Heart left ventricle (tissue), 16 donors: ENCODE measurements at regions not wholly inside any gene's neighbourhood (a gene's known extent, or its start where the extent isn't known, plus 50 kb on each side); places are given as distances from the start of the nearest gene placed in this dataset.
"Not testable (repeated sequence)": the region's sequence is repeated elsewhere in the genome, so short reads cannot be mapped to it uniquely, and the experiment has no call there.

Source experiments
- ATAC-seq, 4 donors: fragments of 200-7000 bp; cut with Tn5 transposase; one replicate each; pipeline ENCODE4 v1.9.1; 2020 to 2022; ENCODE audit warnings: moderate library complexity in 4 of 4, mild to moderate bottlenecking in 3 of 4, moderate number of reproducible peaks in 1 of 4
- DNase-seq, 5 donors: peaks; one replicate each; pipeline ENCODE4 v3.0.0-alpha.2; 2020
- H3K27ac ChIP-seq, 12 donors: fragments of 200-600 bp; sonication (generic) in 4 of 12; one replicate each; pipeline versions ENCODE4 v1.5.0 to v1.8.0; 2016 to 2022; ENCODE audit warnings: mild to moderate bottlenecking in 2 of 12
- H3K27me3 ChIP-seq, 9 donors: fragments of 200-600 bp; sonication (generic) in 2 of 9; one replicate each; pipeline versions ENCODE4 v1.5.1 to v1.8.0; 2016 to 2022; ENCODE audit warnings: mild to moderate bottlenecking in 3 of 9
- H3K36me3 ChIP-seq, 9 donors: fragments of 200-600 bp; sonication (generic) in 2 of 9; one replicate each; pipeline versions ENCODE4 v1.5.0 to v1.8.0; 2018 to 2022; ENCODE audit warnings: mild to moderate bottlenecking in 2 of 9
- H3K4me1 ChIP-seq, 12 donors: fragments of 200-600 bp; sonication (generic) in 4 of 12; one replicate each; pipeline versions ENCODE4 v1.5.0 to v1.8.0; 2016 to 2022; ENCODE audit warnings: mild to moderate bottlenecking in 3 of 12
- H3K4me3 ChIP-seq, 12 donors: fragments of 200-600 bp; sonication (generic) in 4 of 12; one replicate each; pipeline versions ENCODE4 v1.5.0 to v1.8.0; 2017 to 2022; ENCODE audit warnings: mild to moderate bottlenecking in 9 of 12, moderate library complexity in 4 of 12
- H3K9me3 ChIP-seq, 12 donors: fragments of 200-600 bp; sonication (generic) in 4 of 12; one replicate each; pipeline versions ENCODE4 v1.5.0 to v1.8.0; 2016 to 2022; ENCODE audit warnings: mild to moderate bottlenecking in 1 of 12
- CTCF ChIP-seq, 12 donors: fragments of 200-600 bp; sonication (generic) in 4 of 12; IDR thresholded peaks; one replicate each; pipeline versions ENCODE4 v1.5.0 to v1.8.0; 2018 to 2022; ENCODE audit warnings: antibody characterized with exemption in 12 of 12, mild to moderate bottlenecking in 5 of 12
- POLR2A ChIP-seq, 2 donors: fragments of 450-650 bp; IDR thresholded peaks; one replicate each; pipeline ENCODE4 v1.6.1; 2017; ENCODE audit warnings: antibody characterized with exemption in 2 of 2, mild to moderate bottlenecking in 2 of 2, moderate library complexity in 2 of 2
- WGBS, 4 donors: extraction: QIAGEN DNeasy Blood & Tissue Kit in 2 of 4; methylation state at CpG; one replicate each; pipeline versions ENCODE4 v1.1.5 to v1.1.7; 2013 to 2018; 5-methylcytosine and 5-hydroxymethylcytosine counted together
- intact Hi-C, 10 donors: fragments of 100-400 bp; cut with DNase I; formaldehyde crosslinking; loops; one replicate each; pipeline versions ENCODE4 v1.11.1 to v1.14.2; 2022
- donor health status: ischemic (EF 13 %, LVEDD 7.1; RV severe dilation, severe dysfunction).
- donor health status: healthy with polysubstance abuse.
- donor health status: DM: no; HTN: yes; CAD: no.
- donor health status: DM: no; HTN: no; CAD: no.
- donor health status: ischemic (EF 25% LVEDD 6.9; RV normal size, moderate dysfunction).
- donor health status: ischemic (EF 25% LVEDD 5.7; RV mildly dilated, moderate dysfunction).
- donor health status: healthy.
- donor health status: DM: yes; HTN: yes; CAD: no.
- donor health status: ischemic (EF 35%, LVEDD 5.7; RV mildly dilated, moderate dysfunction).
- donor health status: nonischemic (EF 11% LVEDD 7.7; RV severe dilation, severe dysfunction).
- donor health status: DM: yes; HTN: yes; CAD: no.
- donor health status: PGD.
- donor health status: ischemic (EF 29% LVEDD 5.4; RV normal size, mild dysfunction).
- donor health status: nonischemic (EF 23%, LVEDD 6.1; RV moderate dilation, normal function).

- DNase-seq, result peak in 4 of 5 donors; percentile 23 to 33 (median 32)
Observed at GRCh38 chr10:23927576-23928325, 281.2 kb upstream of the KIAA1217 start.

GRCh38 chr10:23934023-23934422, 274.9 kb upstream of the KIAA1217 start:
- 30 to 84% (median 80%) methylated on average over 3 of the region's 3 CpGs for WGBS, 4 donors
- intact Hi-C loops, ATAC-seq: not testable (repeated sequence)

More at GRCh38 chr10:23927576-23928325, 281.2 kb upstream of the KIAA1217 start:
- WGBS, 4 donors, result 50 to 59% (median 55%) methylated on average over 8 of the region's 8 CpGs
- Histone ChIP-seq H3K27ac (no peak overlapping the region), H3K4me3 (no peak overlapping the region), H3K9me3 (no peaks in the 10 kb centered on the region), H3K27me3 (peaks cover 0 to 4% (median 0%) of the 10 kb centered on the region in 9 donors), H3K36me3 (no peaks in the 10 kb centered on the region), H3K4me1 (no peaks in the 10 kb centered on the region)
- no peak for TF ChIP-seq POLR2A (IDR thresholded peaks at IDR 0.05)
- no peak for TF ChIP-seq CTCF (IDR thresholded peaks at IDR 0.05)
- intact Hi-C loops, result no loop called here
- peak in 2 of 4 donors; percentile 38 to 42 for ATAC-seq

GRCh38 chr10:23945845-23946244, 263.1 kb upstream of the KIAA1217 start:
- H3K4me3 ChIP-seq, result no peak overlapping the region
- no peak overlapping the region for H3K27ac ChIP-seq
- TF ChIP-seq CTCF (IDR thresholded peaks at IDR 0.05), result no peak
- H3K27me3 ChIP-seq, result no peaks in the 10 kb centered on the region
- intact Hi-C loops, result no loop called here
- WGBS, 4 donors, result 49 to 64% (median 54%) methylated on average over 2 of the region's 2 CpGs
- no peaks in the 10 kb centered on the region for H3K4me1 ChIP-seq
- ATAC-seq, result no peak
- no peaks in the 10 kb centered on the region for H3K36me3 ChIP-seq
- DNase-seq, result no peak
- no peaks in the 10 kb centered on the region for H3K9me3 ChIP-seq

More at GRCh38 chr10:23934023-23934422, 274.9 kb upstream of the KIAA1217 start:
- not testable (repeated sequence) for DNase-seq, H3K36me3 ChIP-seq, H3K27ac ChIP-seq, H3K9me3 ChIP-seq, H3K27me3 ChIP-seq, H3K4me1 ChIP-seq, H3K4me3 ChIP-seq

GRCh38 chr10:23951841-23952240, 257.1 kb upstream of the KIAA1217 start:
- H3K4me3 ChIP-seq, result no peak overlapping the region
- no peak overlapping the region for H3K27ac ChIP-seq
- ATAC-seq (no peak), DNase-seq (no peak)
- no peaks in the 10 kb centered on the region for H3K27me3 ChIP-seq
- intact Hi-C loops, result no loop called here
- peaks cover 0 to 19% (median 0%) of the 10 kb centered on the region in 12 donors for H3K9me3 ChIP-seq
- H3K4me1 ChIP-seq, result no peaks in the 10 kb centered on the region
- H3K36me3 ChIP-seq, result no peaks in the 10 kb centered on the region
- TF ChIP-seq POLR2A (IDR thresholded peaks at IDR 0.05) (no peak), CTCF (IDR thresholded peaks at IDR 0.05) (no peak)
- WGBS, 4 donors, result 90 to 95% (median 95%) methylated on average over 6 of the region's 6 CpGs
